OCI-LY1 (cell line): ENCODE measurements at regions not wholly inside any gene's neighbourhood (a gene's known extent, or its start where the extent isn't known, plus 50 kb on each side); places are given as distances from the start of the nearest gene placed in this dataset.

ENCODE experiments used
- CTCF ChIP-seq: fragments of 200-600 bp; sonication (generic), shearing (Covaris generic); IDR thresholded peaks from 2 replicates; pipeline ENCODE4 v1.5.1; 2017; ENCODE audit warnings: mild to moderate bottlenecking, antibody characterized with exemption, low read length, moderate library complexity, mixed read lengths
- EZH2 ChIP-seq: fragments of 200-600 bp; sonication (generic), shearing (Covaris generic); IDR thresholded peaks from 2 replicates; pipeline ENCODE4 v1.8.0; 2017; ENCODE audit warnings: borderline replicate concordance, mixed run types, mild to moderate bottlenecking, antibody characterized with exemption, low read length, moderate library complexity, mixed read lengths

- TF ChIP-seq CTCF (no peak), EZH2 (no peak)
Measured at GRCh38 chr4:12452291-12452690, 1023.6 kb upstream of the HS3ST1 start.
